ENCODE measurements at regions not wholly inside any gene's neighbourhood (a gene's known extent, or its start where the extent isn't known, plus 50 kb on each side); places are given as distances from the start of the nearest gene placed in this dataset.
A peak's percentile ranks its signal among the peaks of the same experiment; 100 is the strongest.
"Not testable (repeated sequence)": the region's sequence is repeated elsewhere in the genome, so short reads cannot be mapped to it uniquely, and the experiment has no call there.

- Histone ChIP-seq H3K79me2 (ENCODE audit: insufficient read depth, low read length) (no peaks in the 10 kb centered on the region), H4K20me1 (ENCODE audit: insufficient read depth, low read length) (no peaks in the 10 kb centered on the region), H3K4me3 (ENCODE audit: insufficient read depth, low read length) (no peak overlapping the region), H3K4me2 (ENCODE audit: insufficient read depth, low read length) (no peak overlapping the region), H2AFZ (ENCODE audit: low read length) (no peak overlapping the region), H3K9me3 (ENCODE audit: low read depth, low read length) (no peaks in the 10 kb centered on the region), H3K27me3 (ENCODE audit: insufficient read depth, low read length) (no peaks in the 10 kb centered on the region), H3K36me3 (ENCODE audit: insufficient read depth, low read length) (no peaks in the 10 kb centered on the region), H3K4me1 (ENCODE audit: insufficient read depth, low read length) (no peaks in the 10 kb centered on the region), H3K27ac (ENCODE audit: low read depth, low read length) (no peak overlapping the region)
- TF ChIP-seq CTCF (IDR thresholded peaks at IDR 0.05; ENCODE audit: extremely low read depth, low read depth, low read length): peak; percentile 28
- no peak for DNase-seq (ENCODE audit: insufficient read length, low spot score, missing footprints)
Observed at GRCh38 chr14:21825149-21825743, 151.6 kb upstream of the OR4E1 start.

- no peaks in the 10 kb centered on the region for H3K79me2 ChIP-seq (ENCODE audit: insufficient read depth, low read length)
- no peaks in the 10 kb centered on the region for H3K27me3 ChIP-seq (ENCODE audit: insufficient read depth, low read length)
- peak; percentile 14 for DNase-seq (ENCODE audit: insufficient read length, low spot score, missing footprints)
- H3K36me3 ChIP-seq (ENCODE audit: insufficient read depth, low read length): no peaks in the 10 kb centered on the region
- no peak overlapping the region for H3K4me2 ChIP-seq (ENCODE audit: insufficient read depth, low read length)
- no peak overlapping the region for H3K4me3 ChIP-seq (ENCODE audit: insufficient read depth, low read length)
- no peaks in the 10 kb centered on the region for H3K4me1 ChIP-seq (ENCODE audit: insufficient read depth, low read length)
- H3K9me3 ChIP-seq (ENCODE audit: low read depth, low read length): no peaks in the 10 kb centered on the region
- no peak for TF ChIP-seq CTCF (IDR thresholded peaks at IDR 0.05; ENCODE audit: extremely low read depth, low read depth, low read length)
- H2AFZ ChIP-seq (ENCODE audit: low read length): no peak overlapping the region
- no peaks in the 10 kb centered on the region for H4K20me1 ChIP-seq (ENCODE audit: insufficient read depth, low read length)
- no peak overlapping the region for H3K27ac ChIP-seq (ENCODE audit: low read depth, low read length)
Observed at GRCh38 chr14:21822109-21822508, 148.5 kb upstream of the OR4E1 start.

- Histone ChIP-seq H4K20me1 (ENCODE audit: insufficient read depth, low read length) (no peaks in the 10 kb centered on the region), H3K4me1 (ENCODE audit: insufficient read depth, low read length) (no peaks in the 10 kb centered on the region), H2AFZ (ENCODE audit: low read length) (no peak overlapping the region), H3K4me2 (ENCODE audit: insufficient read depth, low read length) (no peak overlapping the region), H3K9me3 (ENCODE audit: low read depth, low read length) (no peaks in the 10 kb centered on the region), H3K79me2 (ENCODE audit: insufficient read depth, low read length) (no peaks in the 10 kb centered on the region), H3K4me3 (ENCODE audit: insufficient read depth, low read length) (no peak overlapping the region), H3K27ac (ENCODE audit: low read depth, low read length) (no peak overlapping the region), H3K27me3 (ENCODE audit: insufficient read depth, low read length) (no peaks in the 10 kb centered on the region), H3K36me3 (ENCODE audit: insufficient read depth, low read length) (no peaks in the 10 kb centered on the region)
- TF ChIP-seq CTCF (IDR thresholded peaks at IDR 0.05; ENCODE audit: extremely low read depth, low read depth, low read length): no peak
- peak; percentile 18 for DNase-seq (ENCODE audit: insufficient read length, low spot score, missing footprints)
Observed at GRCh38 chr14:21820631-21821030, 147.0 kb upstream of the OR4E1 start.

GRCh38 chr14:21819891-21820290 is 146.3 kb upstream of the OR4E1 start:
- DNase-seq (ENCODE audit: insufficient read length, low spot score, missing footprints); H3K9me3 ChIP-seq (ENCODE audit: low read depth, low read length); H3K4me3 ChIP-seq (ENCODE audit: insufficient read depth, low read length); H3K27me3 ChIP-seq (ENCODE audit: insufficient read depth, low read length); H4K20me1 ChIP-seq (ENCODE audit: insufficient read depth, low read length); H3K4me1 ChIP-seq (ENCODE audit: insufficient read depth, low read length); H3K4me2 ChIP-seq (ENCODE audit: insufficient read depth, low read length); H3K27ac ChIP-seq (ENCODE audit: low read depth, low read length); H3K79me2 ChIP-seq (ENCODE audit: insufficient read depth, low read length); H2AFZ ChIP-seq (ENCODE audit: low read length); H3K36me3 ChIP-seq (ENCODE audit: insufficient read depth, low read length): not testable (repeated sequence)

GRCh38 chr14:21817010-21817409 is 143.4 kb upstream of the OR4E1 start:
- not testable (repeated sequence) for DNase-seq (ENCODE audit: insufficient read length, low spot score, missing footprints); H3K27me3 ChIP-seq (ENCODE audit: insufficient read depth, low read length); H3K4me1 ChIP-seq (ENCODE audit: insufficient read depth, low read length); H3K9me3 ChIP-seq (ENCODE audit: low read depth, low read length); H2AFZ ChIP-seq (ENCODE audit: low read length); H3K4me2 ChIP-seq (ENCODE audit: insufficient read depth, low read length); H3K36me3 ChIP-seq (ENCODE audit: insufficient read depth, low read length); H3K79me2 ChIP-seq (ENCODE audit: insufficient read depth, low read length); H3K27ac ChIP-seq (ENCODE audit: low read depth, low read length); H3K4me3 ChIP-seq (ENCODE audit: insufficient read depth, low read length); H4K20me1 ChIP-seq (ENCODE audit: insufficient read depth, low read length)

All from osteoblast (primary cell).